ENCODE measurements at regions not wholly inside any gene's neighbourhood (a gene's known extent, or its start where the extent isn't known, plus 50 kb on each side); places are given as distances from the start of the nearest gene placed in this dataset.

GRCh38 chr13:64793131-64793530 is 2437.0 kb downstream of the PCDH9 start:
- Histone ChIP-seq H3K4me2 (ENCODE audit: low read depth, low read length) (no peak overlapping the region), H3K4me3 (replicated peaks in 1 of 3; ENCODE audit: insufficient read depth in 1 of 3, low read depth in 2 of 3, low read length in 3 of 3) (no peak overlapping the region), H3K27me3 (ENCODE audit: control insufficient read depth in 1 of 2, insufficient read depth in 2 of 2, low read length in 2 of 2) (no peaks in the 10 kb centered on the region), H3K36me3 (replicated peaks in 1 of 2; ENCODE audit: control insufficient read depth in 1 of 2, insufficient read depth in 2 of 2, low read length in 2 of 2) (no peaks in the 10 kb centered on the region), H3K9ac (ENCODE audit: insufficient read depth, low read depth, low read length) (no peak overlapping the region), H3K79me2 (ENCODE audit: insufficient read depth, low read length) (no peaks in the 10 kb centered on the region), H3K9me3 (ENCODE audit: low read length) (no peaks in the 10 kb centered on the region), H2AFZ (ENCODE audit: low read length) (no peak overlapping the region), H3K27ac (ENCODE audit: extremely low read length, insufficient read depth, low read length) (no peak overlapping the region), H3K4me1 (ENCODE audit: insufficient read depth, low read length) (no peaks in the 10 kb centered on the region), H4K20me1 (ENCODE audit: insufficient read depth, low read length) (no peaks in the 10 kb centered on the region)
- FAIRE-seq (no peak), DNase-seq (ENCODE audit: low spot score) (no peak), ATAC-seq (no peak)
- in situ Hi-C loops (cut with HindIII; ENCODE audit: extremely low pct_ligation_motif_present, low pct_unique_long_range_greater_than_20kb), result no loop called here
- no TSS peak for BruUV-seq (replicated peaks)
- ChIA-PET POLR2A (no interaction called here), CTCF (ENCODE audit: low intra/inter-chr PET ratio, low total read pairs) (no interaction called here)
- TF ChIP-seq ZNF576 (CRISPR knock-in tag; IDR thresholded peaks at IDR 0.05), result no peak
- intact Hi-C loops (cut with micrococcal nuclease; ENCODE audit: unreplicated experiment), result no loop called here
- WGBS (ENCODE audit: low lambda C conversion rate), result 2% methylated on average over 3 of the region's 3 CpGs

- no peak for TF ChIP-seq PHF5A (CRISPR knock-in tag; IDR thresholded peaks at IDR 0.05; ENCODE audit: low read depth, unreplicated experiment)
- no peak for TF ChIP-seq ZMAT5 (CRISPR knock-in tag; IDR thresholded peaks at IDR 0.05; ENCODE audit: borderline replicate concordance, low read depth)
- TF ChIP-seq MTF2 (CRISPR knock-in tag; IDR thresholded peaks at IDR 0.05; ENCODE audit: borderline replicate concordance), result no peak
- TF ChIP-seq ZNF609 (CRISPR knock-in tag; IDR thresholded peaks at IDR 0.05; ENCODE audit: borderline replicate concordance), result no peak
- no peak for TF ChIP-seq CBX5 (CRISPR knock-in tag; IDR thresholded peaks at IDR 0.05; ENCODE audit: borderline replicate concordance)
- DNase-seq (ENCODE audit: low spot score) (no peak), ATAC-seq (no peak), FAIRE-seq (no peak)
- no peak overlapping the region for H3K4me2 ChIP-seq (ENCODE audit: low read depth, low read length)
- no peaks in the 10 kb centered on the region for H3K36me3 ChIP-seq (replicated peaks in 1 of 2; ENCODE audit: control insufficient read depth in 1 of 2, insufficient read depth in 2 of 2, low read length in 2 of 2)
- 63% methylated on average over 4 of the region's 4 CpGs for WGBS (ENCODE audit: low lambda C conversion rate)
- in situ Hi-C loops (cut with HindIII; ENCODE audit: extremely low pct_ligation_motif_present, low pct_unique_long_range_greater_than_20kb), result no loop called here
- H3K4me3 ChIP-seq (replicated peaks in 1 of 3; ENCODE audit: insufficient read depth in 1 of 3, low read depth in 2 of 3, low read length in 3 of 3), result no peak overlapping the region
- H3K9me3 ChIP-seq (ENCODE audit: low read length), result no peaks in the 10 kb centered on the region
- ChIA-PET POLR2A (no interaction called here), CTCF (ENCODE audit: low intra/inter-chr PET ratio, low total read pairs) (no interaction called here)
- no peak overlapping the region for H3K27ac ChIP-seq (ENCODE audit: extremely low read length, insufficient read depth, low read length)
- H3K4me1 ChIP-seq (ENCODE audit: insufficient read depth, low read length), result no peaks in the 10 kb centered on the region
- no peak overlapping the region for H2AFZ ChIP-seq (ENCODE audit: low read length)
- BruUV-seq (replicated peaks), result no TSS peak
- H3K27me3 ChIP-seq (ENCODE audit: control insufficient read depth in 1 of 2, insufficient read depth in 2 of 2, low read length in 2 of 2), result no peaks in the 10 kb centered on the region
- H3K9ac ChIP-seq (ENCODE audit: insufficient read depth, low read depth, low read length), result no peak overlapping the region
- H4K20me1 ChIP-seq (ENCODE audit: insufficient read depth, low read length), result no peaks in the 10 kb centered on the region
- no peaks in the 10 kb centered on the region for H3K79me2 ChIP-seq (ENCODE audit: insufficient read depth, low read length)
- intact Hi-C loops (cut with micrococcal nuclease; ENCODE audit: unreplicated experiment), result no loop called here
Observed at GRCh38 chr13:64791373-64791772, 2438.8 kb downstream of the PCDH9 start.
